Breast epithelium (tissue), 4 donors: ENCODE measurements at regions not wholly inside any gene's neighbourhood (a gene's known extent, or its start where the extent isn't known, plus 50 kb on each side); places are given as distances from the start of the nearest gene placed in this dataset.

Source experiments
- DNase-seq, 2 donors: peaks; one replicate each; pipeline ENCODE4 v3.0.0-alpha.2; 2019; ENCODE audit warnings: low spot score in 2 of 2
- H3K27ac ChIP-seq, 2 donors: fragments of 200-600 bp; sonication (generic) in 1 of 2; one replicate each; pipeline ENCODE4 v1.5.1; 2016 to 2019; ENCODE audit warnings: mild to moderate bottlenecking in 1 of 2
- H3K27me3 ChIP-seq, 2 donors: fragments of 200-600 bp; sonication (generic) in 1 of 2; one replicate each; pipeline versions ENCODE4 v1.5.1 to v1.6.0; 2017 to 2019; ENCODE audit warnings: control low read depth in 1 of 2, mild to moderate bottlenecking in 1 of 2
- H3K36me3 ChIP-seq: fragments of 200-600 bp; one replicate; pipeline ENCODE4 v1.5.1; 2019
- H3K4me1 ChIP-seq, 2 donors: fragments of 200-600 bp; sonication (generic); one replicate each; pipeline ENCODE4 v1.5.1; 2016 to 2019; ENCODE audit warnings: control low read depth in 1 of 2
- H3K4me3 ChIP-seq, 3 donors: fragments of 200-600 bp; sonication (generic); 1 replicate in 2 of 3; 2 replicates in 1 of 3; pipeline ENCODE4 v1.5.1; 2016 to 2019; ENCODE audit warnings: mild to moderate bottlenecking in 3 of 3, moderate library complexity in 2 of 3
- H3K9me3 ChIP-seq, 2 donors: fragments of 200-600 bp; sonication (generic) in 1 of 2; one replicate each; pipeline ENCODE4 v1.5.1; 2016 to 2019; ENCODE audit warnings: control low read depth in 1 of 2
- CTCF ChIP-seq, 3 donors: fragments of 450-650 bp; IDR thresholded peaks; one replicate each; pipeline ENCODE4 v1.5.1; 2016 to 2017; ENCODE audit warnings: antibody characterized with exemption in 3 of 3, mild to moderate bottlenecking in 3 of 3, moderate library complexity in 3 of 3
- POLR2A ChIP-seq: fragments of 450-650 bp; IDR thresholded peaks from one replicate; pipeline ENCODE4 v1.6.1; 2016; ENCODE audit warnings: antibody characterized with exemption, mild to moderate bottlenecking, moderate library complexity
- POLR2AphosphoS5 ChIP-seq, 3 donors: sonication (generic); formaldehyde crosslinking; IDR thresholded peaks; one replicate each; pipeline ENCODE4 v1.6.1; 2017; ENCODE audit warnings: antibody characterized with exemption in 3 of 3
- intact Hi-C: fragments of 100-400 bp; cut with DNase I; formaldehyde crosslinking; loops from one replicate; pipeline ENCODE4 v1.15.1; 2023; ENCODE audit warnings: low total_unique reads

- Histone ChIP-seq H3K9me3 (no peaks in the 10 kb centered on the region), H3K4me3 (no peak overlapping the region), H3K27me3 (no peaks in the 10 kb centered on the region), H3K36me3 (no peaks in the 10 kb centered on the region), H3K4me1 (no peaks in the 10 kb centered on the region), H3K27ac (no peak overlapping the region)
- no peak for TF ChIP-seq CTCF (IDR thresholded peaks at IDR 0.05)
- no peak for TF ChIP-seq POLR2AphosphoS5 (IDR thresholded peaks at IDR 0.05)
- TF ChIP-seq POLR2A, result no peak
- intact Hi-C loops, result no loop called here
- DNase-seq, result no peak
Measured at GRCh38 chr5:125222597-125223240, 476.3 kb upstream of the ZNF608 start.

- no peaks in the 10 kb centered on the region for H3K27me3 ChIP-seq
- TF ChIP-seq CTCF (IDR thresholded peaks at IDR 0.05) (no peak), POLR2AphosphoS5 (IDR thresholded peaks at IDR 0.05) (no peak)
- no peak overlapping the region for H3K4me3 ChIP-seq
- no peaks in the 10 kb centered on the region for H3K9me3 ChIP-seq
- no peaks in the 10 kb centered on the region for H3K36me3 ChIP-seq
- intact Hi-C loops, result no loop called here
- H3K4me1 ChIP-seq, result no peaks in the 10 kb centered on the region
- no peak for DNase-seq
- H3K27ac ChIP-seq, result no peak overlapping the region
Measured at GRCh38 chr5:125225424-125225823, 479.0 kb upstream of the ZNF608 start.

DNA sequence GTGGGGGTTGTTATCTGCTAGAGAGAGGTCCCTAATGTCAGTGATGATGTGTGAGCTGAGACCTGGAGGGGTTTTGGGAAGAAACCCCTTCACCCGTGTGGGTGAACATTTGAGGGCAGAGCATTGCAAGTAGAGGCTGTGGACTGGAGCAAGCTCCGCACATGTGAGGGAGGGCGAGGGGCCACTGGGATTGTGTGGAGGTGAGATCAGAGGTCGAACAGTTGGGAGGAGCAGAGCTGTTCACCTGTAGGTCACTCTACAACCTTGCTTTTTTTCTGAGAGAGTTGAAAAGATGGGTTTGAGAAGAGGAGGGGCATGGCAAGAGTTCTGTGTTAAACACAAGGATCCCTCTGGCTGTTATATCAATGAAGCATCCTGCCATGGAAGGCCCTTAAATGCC, 480.4 kb upstream of the ZNF608 start:
- Histone ChIP-seq H3K36me3 (no peaks in the 10 kb centered on the region), H3K4me3 (no peak overlapping the region), H3K4me1 (no peaks in the 10 kb centered on the region), H3K9me3 (no peaks in the 10 kb centered on the region), H3K27ac (no peak overlapping the region), H3K27me3 (no peaks in the 10 kb centered on the region)
- DNase-seq, result no peak
- intact Hi-C loops, result loop anchor here (2.0 kb wide), 1 partner anchor 1494 kb away; no protein-coding TSS in a partner anchor
- TF ChIP-seq POLR2A (no peak), CTCF (IDR thresholded peaks at IDR 0.05) (no peak), POLR2AphosphoS5 (IDR thresholded peaks at IDR 0.05) (no peak)

DNA sequence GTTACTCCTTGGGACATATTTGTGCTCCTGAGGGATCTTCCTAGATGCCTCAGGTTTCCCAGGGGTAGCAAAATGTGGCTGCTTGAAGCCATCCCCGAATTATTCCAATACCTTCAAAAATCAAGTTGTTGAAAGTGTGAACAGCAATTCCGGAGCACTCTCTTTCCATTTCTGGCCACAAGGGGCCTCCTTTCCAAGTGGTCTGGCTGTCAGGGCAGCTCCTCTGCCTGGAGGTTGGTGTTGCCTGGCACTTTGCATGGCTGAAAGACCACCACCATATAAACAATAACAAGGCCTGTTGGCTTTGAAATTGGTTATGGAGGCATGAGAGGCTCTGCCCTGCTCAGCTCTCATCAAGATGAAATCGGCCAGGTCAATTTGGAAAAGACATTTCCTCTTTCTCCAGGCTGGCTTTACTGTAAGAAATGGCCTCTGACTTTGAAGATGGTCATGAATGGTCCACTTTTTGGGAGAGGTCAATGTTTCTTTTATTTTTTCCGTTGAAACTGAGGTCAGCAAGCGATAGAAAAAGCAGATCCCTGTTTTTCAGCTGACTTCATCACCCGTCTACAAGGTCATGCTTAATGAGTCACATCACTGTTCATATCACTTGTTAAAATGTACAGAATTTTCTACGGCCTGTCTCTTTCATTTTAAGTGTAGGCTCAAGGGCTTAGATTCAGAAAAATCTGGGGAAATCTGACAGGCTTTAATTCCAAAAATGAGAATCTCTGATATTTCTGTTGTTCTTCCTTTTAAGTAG, 481.1 kb upstream of the ZNF608 start:
- Histone ChIP-seq H3K4me3 (no peak overlapping the region), H3K27me3 (no peaks in the 10 kb centered on the region), H3K36me3 (no peaks in the 10 kb centered on the region), H3K27ac (no peak overlapping the region), H3K4me1 (no peaks in the 10 kb centered on the region), H3K9me3 (no peaks in the 10 kb centered on the region)
- no peak for TF ChIP-seq CTCF (IDR thresholded peaks at IDR 0.05)
- DNase-seq, result no peak
- intact Hi-C loops, result loop anchor here (2.0 kb wide), 1 partner anchor 1495 kb away; no protein-coding TSS in a partner anchor

GRCh38 chr5:125228363-125229070, 482.1 kb upstream of the ZNF608 start:
- no peak for DNase-seq
- intact Hi-C loops, result no loop called here
- Histone ChIP-seq H3K4me1 (no peaks in the 10 kb centered on the region), H3K36me3 (no peaks in the 10 kb centered on the region), H3K27me3 (no peaks in the 10 kb centered on the region), H3K27ac (no peak overlapping the region), H3K9me3 (no peaks in the 10 kb centered on the region), H3K4me3 (no peak overlapping the region)
- TF ChIP-seq POLR2AphosphoS5 (IDR thresholded peaks at IDR 0.05) (no peak), POLR2A (no peak), CTCF (IDR thresholded peaks at IDR 0.05) (no peak)
